Right renal cortex interstitium (tissue), 3 donors: ENCODE measurements at regions not wholly inside any gene's neighbourhood (a gene's known extent, or its start where the extent isn't known, plus 50 kb on each side); places are given as distances from the start of the nearest gene placed in this dataset.
A peak's percentile ranks its signal among the peaks of the same experiment; 100 is the strongest.
"Not testable (repeated sequence)": the region's sequence is repeated elsewhere in the genome, so short reads cannot be mapped to it uniquely, and the experiment has no call there.

Source experiments
- DNase-seq, 3 donors: peaks; one replicate each; pipeline ENCODE4 v3.0.0-alpha.2; 2013; ENCODE audit warnings: low read depth in 3 of 3, low spot score in 2 of 3

DNA sequence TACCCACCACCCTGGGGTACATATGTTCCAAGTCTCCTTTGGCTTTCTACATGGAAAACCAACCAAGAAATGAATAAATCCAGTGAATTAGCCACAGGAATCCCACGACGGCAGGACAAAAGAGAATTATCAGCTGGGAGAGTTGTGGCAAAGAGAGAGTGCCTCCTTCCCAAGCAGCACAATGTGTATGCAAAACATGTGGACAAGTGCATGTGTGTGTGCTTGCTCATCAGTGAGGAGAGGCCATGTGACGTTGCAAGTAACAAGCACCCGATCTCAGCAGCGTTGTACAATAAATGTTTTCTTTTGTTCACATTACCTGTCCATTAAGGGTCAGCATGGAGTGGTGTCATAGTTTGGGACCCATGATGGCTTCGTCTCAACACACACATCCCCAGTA, 50.0 kb upstream of the EMX2 start:
- no peak for DNase-seq

DNA sequence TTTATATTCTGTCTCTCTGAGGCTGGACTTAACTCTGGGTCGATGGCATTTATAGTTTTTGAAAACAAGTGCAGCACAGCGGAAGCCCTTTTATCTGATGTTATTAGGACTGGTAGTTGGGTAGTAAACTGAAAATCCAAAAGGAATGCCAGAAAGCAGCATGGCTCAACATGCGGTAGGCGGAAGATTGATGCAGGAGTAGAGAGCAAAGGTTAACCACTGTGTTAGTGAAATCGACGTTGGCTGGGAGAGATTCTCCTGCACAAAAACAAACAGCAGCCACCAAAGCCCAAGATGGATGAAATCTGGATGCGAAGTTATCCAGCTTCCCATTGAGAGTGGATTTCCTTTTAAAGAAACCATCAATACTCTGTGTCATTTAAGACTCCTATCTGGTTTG, 54.5 kb upstream of the EMX2 start:
- DNase-seq, result no peak

DNA sequence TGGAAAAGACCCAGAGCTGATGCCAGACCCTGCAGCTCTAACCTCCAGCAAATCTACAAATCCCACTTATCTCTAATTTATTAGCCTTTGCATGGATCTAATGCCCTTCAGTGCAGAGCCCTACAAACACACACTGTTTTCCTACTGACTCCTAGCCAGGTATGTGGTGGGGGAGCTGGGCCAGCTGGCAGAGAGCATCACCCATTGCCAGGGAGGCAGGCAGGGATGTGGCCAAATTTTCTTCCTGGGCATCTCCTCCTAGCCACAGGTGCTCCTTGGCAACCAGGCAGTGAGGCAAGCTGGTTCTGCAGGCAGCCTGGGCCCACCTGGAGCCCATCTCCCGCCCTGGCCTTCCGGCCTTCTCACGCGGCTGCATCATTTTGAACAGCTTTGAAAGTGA, 55.9 kb upstream of the EMX2 start:
- no peak for DNase-seq

DNA sequence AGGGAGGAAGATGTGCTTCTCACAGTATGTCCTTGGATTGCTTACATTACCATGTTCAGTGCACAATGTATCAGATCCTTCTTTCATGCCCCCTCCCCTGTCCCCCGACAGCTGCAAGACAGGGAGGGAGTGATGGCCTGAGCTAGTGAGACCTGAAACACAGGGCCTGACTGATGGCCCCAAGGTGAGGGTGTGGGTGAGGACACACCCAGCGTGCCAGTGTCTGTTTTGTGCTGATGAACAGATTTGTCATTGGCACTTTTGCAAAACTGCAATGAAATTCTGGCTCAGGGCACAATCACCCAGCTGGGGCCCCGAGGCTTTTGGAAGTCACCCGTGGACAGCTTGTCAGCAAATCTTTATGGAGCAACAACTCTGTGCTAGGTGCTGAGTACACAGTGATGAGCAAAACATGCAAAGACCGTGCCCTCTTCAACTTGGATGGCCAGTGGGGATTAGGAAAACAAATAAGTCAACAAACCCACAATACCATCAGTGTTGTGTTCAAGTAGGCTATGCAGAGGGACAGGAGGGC, 59.4 kb upstream of the EMX2 start:
- no peak for DNase-seq

DNA sequence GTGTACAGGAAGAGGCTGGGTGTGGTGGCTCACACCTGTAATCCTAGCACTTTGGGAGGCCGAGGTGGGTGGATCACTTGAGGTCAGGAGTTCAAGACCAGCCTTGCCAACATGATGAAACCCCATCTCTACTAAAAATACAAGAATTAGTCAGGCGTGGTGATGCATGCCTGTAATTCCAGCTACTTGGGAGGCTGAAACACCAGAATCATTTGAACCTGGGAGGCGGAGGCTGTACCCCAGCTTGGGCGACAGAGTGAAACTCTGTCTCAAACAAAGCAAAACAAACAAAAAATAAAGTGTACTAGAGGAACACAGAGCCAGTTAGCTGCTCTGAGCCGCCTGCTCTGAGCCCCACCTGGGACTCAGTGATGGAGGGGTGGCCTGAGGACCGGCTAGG, 61.5 kb upstream of the EMX2 start:
- DNase-seq, result not testable (repeated sequence)

DNA sequence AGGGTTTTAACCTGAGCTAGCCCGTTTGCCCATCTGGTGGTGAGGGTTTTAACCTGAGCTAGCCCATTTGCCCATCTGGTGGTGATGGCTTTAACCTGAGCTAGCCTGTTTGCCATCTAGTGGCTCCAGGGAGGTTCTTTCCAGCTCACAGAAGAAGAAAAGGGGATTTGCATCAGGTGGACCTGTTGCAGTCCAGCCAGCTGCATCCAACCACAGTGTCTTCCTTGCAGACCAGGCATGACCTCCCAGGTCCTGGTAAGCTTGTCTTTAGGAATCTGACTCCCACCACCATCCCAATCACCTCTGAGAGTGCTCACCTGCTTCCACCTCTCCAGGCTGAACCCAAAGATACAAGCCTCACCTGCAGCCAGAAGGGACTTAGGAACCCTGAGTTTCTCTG, 62.4 kb upstream of the EMX2 start:
- no peak for DNase-seq

DNA sequence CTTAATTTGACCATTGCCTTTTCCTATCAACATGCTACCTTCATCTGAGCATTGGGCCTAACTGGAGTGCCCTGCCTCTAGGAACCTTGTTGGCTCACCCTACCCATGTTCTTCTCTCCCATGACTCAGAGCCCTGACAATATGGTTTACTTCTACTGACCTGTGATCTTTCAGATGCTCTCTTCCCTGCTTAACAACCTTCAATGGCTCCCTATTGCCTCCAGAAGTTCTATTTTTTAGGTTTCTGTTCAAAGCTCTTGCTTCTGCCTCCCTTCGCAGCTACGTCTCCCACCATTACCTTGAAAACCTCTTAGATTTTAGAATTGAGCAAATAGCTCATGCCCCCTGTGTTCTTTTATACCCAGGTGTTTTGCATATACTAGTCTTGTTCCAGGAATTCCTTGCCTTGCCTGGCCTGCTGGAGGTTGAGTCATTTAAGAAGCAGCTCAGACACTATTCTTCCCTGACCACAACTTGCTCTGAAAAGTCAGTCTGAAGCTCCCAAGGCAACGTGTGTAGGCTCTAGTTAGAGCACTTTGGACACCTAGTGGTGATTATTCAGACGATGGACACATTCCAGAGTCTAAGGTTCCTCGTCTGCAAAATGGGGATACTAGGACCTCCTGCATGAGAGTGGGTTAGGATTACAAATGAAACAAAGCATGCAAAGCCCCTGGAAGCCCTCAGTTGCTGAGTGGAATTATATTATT, 64.4 kb upstream of the EMX2 start:
- DNase-seq, result no peak

DNA sequence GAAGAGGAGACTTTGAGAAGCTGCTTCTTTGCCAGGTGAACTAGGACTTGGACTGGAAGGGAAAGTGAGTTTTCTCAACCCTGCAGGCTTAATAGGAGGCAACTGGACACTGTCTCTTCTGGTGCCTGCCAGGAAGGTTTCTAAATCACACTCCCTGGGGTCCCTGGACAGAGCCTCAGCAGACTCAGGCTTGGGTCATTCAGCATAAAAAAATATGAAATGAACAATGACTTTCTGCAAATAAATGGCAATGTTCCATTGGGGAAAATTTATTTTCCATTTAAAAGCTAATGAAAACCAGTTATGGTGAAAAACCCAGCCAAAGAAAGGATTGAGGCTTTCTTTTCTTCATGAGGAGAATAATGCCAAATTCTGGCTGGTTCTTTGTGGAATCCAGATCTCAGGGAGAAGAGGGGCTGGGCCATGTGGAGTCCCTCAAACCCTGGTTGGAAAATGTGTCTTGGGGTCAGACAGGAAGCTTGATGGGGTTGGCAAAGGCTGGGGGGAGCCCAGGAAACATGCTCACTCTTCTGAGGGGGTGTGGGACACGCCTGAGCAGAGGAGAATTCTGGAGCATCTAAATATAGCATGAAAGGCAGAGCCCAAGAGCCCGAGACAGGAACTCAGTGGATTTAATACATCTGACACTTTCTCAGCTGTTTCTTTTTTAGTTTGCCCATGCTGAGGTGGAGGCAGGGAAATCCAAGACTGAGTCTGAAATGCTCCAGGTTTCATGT, 65.2 kb upstream of the EMX2 start:
- DNase-seq, result no peak

DNA sequence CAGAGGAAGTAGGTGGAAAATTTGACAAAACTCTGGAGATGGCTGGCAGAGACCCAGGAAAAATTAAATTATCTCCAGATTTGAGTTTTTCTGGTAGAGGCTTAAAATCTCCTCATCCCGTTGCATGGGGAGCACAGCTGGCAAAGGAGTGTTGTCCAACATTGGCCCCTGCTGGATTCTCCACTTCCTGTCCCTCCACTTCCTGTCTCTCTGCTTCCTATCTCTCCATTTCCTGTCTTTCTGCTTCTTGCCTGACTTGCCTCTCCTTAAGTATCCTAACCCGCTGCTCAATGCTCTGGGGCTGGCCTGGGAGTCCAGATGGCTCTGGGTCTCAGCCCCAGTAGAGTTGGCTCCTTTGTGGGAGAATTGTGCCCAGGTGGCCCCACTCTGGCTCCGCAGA, 65.8 kb upstream of the EMX2 start:
- no peak for DNase-seq

DNA sequence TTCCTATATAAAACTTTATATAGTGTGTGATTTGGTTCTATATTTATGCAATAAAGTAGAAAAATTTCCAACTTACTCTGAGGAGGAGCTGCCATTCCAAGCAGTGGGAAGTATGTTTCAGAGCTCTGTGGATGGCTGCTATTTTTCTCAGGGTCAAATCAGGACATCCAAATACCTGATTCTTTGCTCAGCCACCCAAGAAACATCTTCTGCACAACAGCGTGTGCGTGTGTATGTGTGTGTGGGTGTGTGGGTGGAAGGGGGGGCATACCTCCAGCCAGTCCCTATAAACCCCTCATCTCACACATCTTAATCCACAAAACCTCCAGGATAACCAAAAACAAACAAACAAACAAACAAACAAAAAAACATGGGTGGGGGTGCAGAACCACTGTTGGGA, 66.3 kb upstream of the EMX2 start:
- DNase-seq, result no peak

DNA sequence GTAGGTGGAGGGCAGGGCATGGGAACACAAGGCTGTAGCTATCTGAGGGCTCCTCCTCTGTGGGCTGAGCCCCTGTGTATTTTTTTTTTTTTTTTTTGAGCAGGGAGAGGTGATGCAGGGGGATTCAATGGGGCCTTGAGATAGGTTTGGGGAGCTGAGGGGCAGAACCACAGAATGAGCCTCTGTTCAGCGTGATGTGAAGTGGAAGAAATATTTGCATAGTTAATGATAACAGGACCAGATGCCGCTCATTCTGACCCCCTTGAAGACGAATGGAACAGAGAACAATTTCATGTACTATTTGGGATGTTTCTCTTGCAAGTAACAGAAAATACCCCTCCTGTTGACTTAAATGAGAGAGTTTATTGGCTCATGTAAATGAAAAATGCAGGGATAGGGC, 69.7 kb upstream of the EMX2 start:
- no peak for DNase-seq

DNA sequence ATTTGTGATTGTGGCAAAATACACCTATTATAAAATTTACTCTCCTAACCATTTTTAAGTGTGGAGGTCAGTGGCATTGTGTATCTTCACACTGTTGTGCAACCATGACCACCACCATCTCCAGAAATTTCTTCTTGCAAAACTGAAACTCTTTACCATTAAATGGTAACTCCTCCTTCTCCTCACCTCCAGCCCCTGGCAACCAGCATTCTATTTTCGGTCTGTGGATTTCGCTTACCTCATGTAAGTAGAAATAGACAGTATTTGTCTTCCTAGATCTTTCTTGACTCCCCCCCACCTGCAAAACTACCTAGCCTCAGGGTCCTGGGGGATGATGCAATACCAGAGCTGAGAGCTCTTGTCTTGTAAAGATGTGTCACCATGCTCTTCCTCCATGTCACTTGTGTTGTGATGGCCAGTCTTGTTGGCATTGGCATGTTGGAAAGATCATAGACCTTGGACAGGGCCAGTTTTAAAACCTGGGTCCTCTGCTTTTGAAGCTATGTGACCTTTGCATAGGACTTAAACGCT, 71.1 kb upstream of the EMX2 start:
- DNase-seq, result no peak

DNA sequence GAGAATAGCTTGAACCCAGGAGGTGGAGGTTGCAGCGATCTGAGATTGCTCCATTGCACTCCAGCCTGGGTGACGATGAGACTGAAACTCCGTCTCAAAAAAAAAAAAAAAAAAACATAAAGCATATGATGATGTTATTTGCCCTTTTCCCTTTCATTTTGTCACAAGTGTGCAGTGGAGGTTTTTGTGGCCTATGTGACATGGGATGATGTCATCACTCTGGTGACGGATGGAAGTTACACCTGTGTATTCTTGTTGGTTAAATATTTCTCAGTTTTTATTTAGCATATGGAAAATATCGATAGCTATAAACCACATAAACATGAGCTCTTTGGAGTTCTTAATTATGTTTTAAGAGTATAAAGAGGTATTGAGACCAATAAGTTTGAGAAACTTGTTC, 71.8 kb upstream of the EMX2 start:
- DNase-seq, result no peak

DNA sequence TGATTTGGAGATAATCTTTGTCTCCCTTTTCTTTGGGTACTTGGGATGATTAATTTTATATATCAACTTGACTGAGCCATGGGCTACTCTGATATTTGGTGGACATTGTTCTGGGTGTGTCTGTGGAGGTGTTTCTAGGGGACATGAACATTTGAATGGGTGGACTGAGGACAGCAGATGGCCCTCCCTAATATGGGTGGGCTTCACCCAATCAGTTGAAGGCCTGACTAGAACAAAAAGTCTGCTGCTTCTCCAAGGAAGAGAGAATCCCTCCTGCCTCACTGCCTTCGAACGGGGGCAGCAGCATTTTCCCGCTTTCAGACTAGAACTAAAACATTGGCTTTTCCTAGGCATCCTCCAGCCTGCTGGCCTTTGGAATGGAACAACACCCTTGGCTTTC, 73.9 kb upstream of the EMX2 start:
- no peak for DNase-seq

DNA sequence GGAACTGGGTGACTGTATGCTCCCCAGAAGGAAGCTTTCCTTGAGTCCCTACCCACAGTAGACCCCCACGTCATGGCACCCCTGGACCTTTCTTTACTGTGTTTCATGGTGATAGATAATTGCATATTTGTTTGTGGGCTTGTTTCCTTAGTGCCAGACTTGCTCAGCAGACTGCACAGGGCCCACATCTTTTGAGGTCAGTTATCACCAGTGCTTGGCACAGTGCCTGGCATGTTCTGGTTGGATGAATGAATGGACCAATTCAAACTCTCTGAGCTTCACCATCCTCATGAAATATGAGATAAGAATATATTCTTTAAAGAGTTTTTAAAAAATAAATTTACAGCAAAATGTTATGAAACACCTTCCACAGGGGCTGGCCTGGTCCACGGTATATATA, 78.4 kb upstream of the EMX2 start:
- no peak for DNase-seq

DNA sequence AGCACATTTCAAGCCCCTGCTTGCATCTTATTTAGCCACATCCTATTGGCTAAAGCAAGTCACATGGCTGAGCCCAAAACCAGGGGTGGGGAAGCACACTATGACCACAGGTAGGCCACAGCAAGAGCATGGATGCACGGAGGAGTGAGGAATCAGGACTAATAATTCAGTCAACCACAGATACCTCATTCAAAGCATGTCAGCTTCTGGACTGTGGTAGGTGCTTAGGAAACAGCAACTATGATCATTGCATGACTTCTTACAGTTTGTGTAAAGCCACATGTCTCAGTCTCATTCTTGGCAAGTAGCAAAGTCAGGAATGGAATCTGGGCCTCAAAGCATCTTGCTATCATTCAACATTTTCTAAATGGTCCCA, 79.0 kb upstream of the EMX2 start:
- DNase-seq, result no peak

DNA sequence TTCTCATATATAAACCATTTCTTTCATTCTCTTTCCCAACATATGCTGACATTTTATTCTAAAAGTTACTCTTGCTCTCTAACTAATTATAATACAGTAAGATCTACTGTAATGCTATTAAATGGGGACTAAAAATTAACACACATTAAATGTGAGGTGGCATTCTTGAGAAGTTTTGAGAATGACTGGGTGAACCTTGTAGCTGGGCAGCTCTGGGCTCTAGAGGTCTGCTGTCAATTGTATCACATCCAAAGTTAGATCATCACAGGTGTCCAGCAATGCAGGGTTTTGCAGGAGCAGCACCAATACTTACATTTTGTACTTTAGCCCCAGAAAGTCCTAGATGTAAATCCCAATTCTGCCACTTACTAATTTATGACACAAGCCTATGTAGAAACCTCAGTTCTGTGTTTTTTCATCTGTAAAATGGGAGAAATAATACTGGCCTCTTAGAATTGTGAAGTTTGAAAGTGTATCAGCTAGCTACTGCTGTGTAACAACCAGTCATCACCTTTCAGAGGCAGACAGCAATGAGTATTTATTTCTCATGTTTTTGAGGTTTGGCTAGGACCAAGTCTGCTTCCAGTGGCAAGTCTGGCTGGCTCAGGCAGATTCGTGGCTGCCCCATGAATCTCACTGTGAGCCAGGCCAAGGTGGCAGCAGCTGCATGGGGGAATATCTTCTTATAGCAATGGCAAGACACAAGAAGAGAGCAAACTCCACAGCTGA, 79.6 kb upstream of the EMX2 start:
- no peak for DNase-seq

DNA sequence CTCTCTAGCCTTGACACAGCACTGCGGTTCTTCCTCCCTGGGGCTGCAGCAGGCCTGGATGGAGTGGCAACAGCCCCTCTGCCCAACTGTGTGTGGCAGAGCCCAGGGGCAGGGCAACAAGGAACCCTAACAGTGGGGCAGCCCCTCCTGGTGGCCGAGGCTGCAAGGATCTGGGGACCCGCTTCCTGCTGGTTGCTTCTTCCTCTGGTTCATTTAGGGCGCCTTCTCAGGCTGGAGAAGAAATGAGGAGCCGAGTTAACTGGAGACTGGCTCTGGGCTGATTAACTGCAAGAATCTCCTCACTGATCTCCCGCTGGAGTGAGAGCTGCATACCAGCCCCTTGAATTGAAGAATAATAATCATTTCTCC, 80.1 kb upstream of the EMX2 start:
- no peak for DNase-seq

DNA sequence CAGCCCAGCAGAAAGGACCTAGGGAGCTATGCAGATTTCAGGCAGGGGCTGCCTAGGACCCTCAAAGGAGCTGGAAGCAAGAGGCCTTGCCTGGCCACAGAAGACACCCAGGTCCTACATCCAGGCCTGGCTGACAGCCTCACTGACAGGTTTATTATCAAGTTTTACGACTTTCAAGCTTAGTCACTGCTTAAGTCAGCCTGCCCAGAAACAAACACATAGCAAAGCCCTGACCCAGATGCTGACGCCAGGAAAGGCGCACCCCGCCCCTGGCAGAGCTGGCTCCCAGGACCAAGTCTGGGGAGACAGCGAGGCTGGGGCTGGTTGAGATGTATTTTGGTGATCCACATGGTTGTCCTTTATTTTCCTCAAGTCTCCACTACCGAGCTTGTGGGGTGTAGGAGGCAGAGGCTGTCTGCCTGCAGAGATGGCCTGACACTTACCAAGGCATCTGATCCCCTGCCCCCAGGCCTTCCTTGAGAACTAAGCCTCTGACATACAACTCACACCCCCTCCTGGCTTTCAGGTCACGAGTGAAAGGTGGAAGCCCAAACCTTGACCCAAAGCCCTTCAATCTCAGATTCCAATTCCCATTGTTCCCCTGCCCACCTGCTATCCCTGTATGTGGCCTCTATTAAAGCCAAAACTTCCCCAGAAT, 80.7 kb upstream of the EMX2 start:
- DNase-seq, result peak; percentile 33 to 59 (median 55)

DNA sequence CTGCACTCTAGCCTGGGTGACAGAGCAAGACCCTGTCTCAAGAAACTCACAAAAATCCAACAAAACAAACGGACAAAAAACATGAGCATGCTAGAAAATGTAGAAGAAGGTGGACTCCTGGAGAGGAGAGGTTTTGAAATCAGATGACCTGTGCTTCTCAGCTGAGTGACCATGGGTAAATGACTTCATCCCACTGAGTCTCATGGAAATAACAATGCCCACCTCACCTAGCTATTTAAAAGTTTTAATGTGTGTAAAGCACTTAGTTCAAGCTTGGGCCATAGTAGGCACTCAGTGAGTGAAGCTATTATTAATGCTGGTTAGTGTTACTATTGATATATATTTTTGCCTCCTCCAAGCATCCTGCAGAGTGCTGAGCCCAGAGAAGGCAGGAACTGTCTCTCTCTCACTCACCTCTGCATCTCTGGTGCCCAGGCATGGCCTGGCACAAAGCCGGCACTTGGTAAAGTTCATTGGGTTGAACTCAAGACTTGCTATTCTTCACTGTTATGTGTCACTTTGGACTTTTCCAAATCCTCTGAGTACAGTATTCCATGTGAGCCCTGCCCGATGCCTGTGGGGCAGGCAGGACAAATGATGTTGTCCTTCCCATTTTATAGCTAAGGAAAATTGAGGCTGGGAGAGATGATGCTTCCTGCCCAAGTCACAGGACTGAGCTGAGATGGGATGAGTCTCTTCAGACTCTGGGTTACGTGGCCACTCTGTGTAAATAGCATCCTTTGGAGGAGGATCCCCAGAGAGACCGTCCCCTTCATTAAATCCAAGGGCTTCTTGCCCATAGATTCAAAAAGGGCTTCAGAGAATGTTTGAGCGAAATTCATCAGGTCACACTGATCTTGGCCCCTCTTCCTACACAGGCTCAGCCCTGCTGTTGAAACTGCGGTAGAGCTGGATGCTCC, 81.4 kb upstream of the EMX2 start:
- DNase-seq, result no peak
